Mucosa of descending colon (tissue), 3 donors: ENCODE measurements at regions not wholly inside any gene's neighbourhood (a gene's known extent, or its start where the extent isn't known, plus 50 kb on each side); places are given as distances from the start of the nearest gene placed in this dataset.

ENCODE experiments used
- ATAC-seq: fragments of 200-7000 bp; cut with Tn5 transposase; one replicate; pipeline ENCODE4 v1.9.1; 2020; ENCODE audit warnings: mild to moderate bottlenecking, moderate library complexity
- DNase-seq, 3 donors: peaks; one replicate each; pipeline ENCODE4 v3.0.0-alpha.2; 2020
- H3K36me3 ChIP-seq: fragments of 200-600 bp; one replicate; pipeline ENCODE4 v1.8.0; 2021; ENCODE audit warnings: low read depth, mild to moderate bottlenecking
- H3K4me1 ChIP-seq: fragments of 200-600 bp; one replicate; pipeline ENCODE4 v1.8.0; 2021; ENCODE audit warnings: low read depth, mild to moderate bottlenecking
- H3K4me3 ChIP-seq: fragments of 200-600 bp; one replicate; pipeline ENCODE4 v1.8.0; 2021; ENCODE audit warnings: mild to moderate bottlenecking
- H3K9me3 ChIP-seq: fragments of 200-600 bp; one replicate; pipeline ENCODE4 v1.8.0; 2021; ENCODE audit warnings: mild to moderate bottlenecking
- CTCF ChIP-seq: fragments of 200-600 bp; IDR thresholded peaks from one replicate; pipeline ENCODE4 v1.8.0; 2022; ENCODE audit warnings: antibody characterized with exemption, mild to moderate bottlenecking
- intact Hi-C, 2 donors: fragments of 100-400 bp; cut with DNase I in 1 of 2; cut with micrococcal nuclease in 1 of 2; formaldehyde crosslinking; loops; one replicate each; pipeline versions ENCODE4 v1.11.0 to v1.11.1; 2022; cut with DNase I, micrococcal nuclease
- donor health status: DM: no; HTN: no; CAD: no; lungs with moderate emphysema.
- donor health status: DM: no; HTN: no; CAD: no.
- donor health status: DM: no; HTN: yes; CAD: no.

- H3K4me3 ChIP-seq: no peak overlapping the region
- intact Hi-C loops: no loop called here
- peaks cover 22% of the 10 kb centered on the region for H3K9me3 ChIP-seq
- DNase-seq: no peak
- H3K4me1 ChIP-seq: no peaks in the 10 kb centered on the region
- ATAC-seq: no peak
- H3K36me3 ChIP-seq: no peaks in the 10 kb centered on the region
- TF ChIP-seq CTCF: no peak
These were observed 63.0 kb upstream of the CLMN start for GRCh38 chr14:95382747-95383146.

- TF ChIP-seq CTCF: no peak
- peaks cover 22% of the 10 kb centered on the region for H3K9me3 ChIP-seq
- intact Hi-C loops: no loop called here
- ATAC-seq (no peak), DNase-seq (no peak)
- H3K4me3 ChIP-seq: no peak overlapping the region
- H3K4me1 ChIP-seq: no peaks in the 10 kb centered on the region
- no peaks in the 10 kb centered on the region for H3K36me3 ChIP-seq
These were observed 62.0 kb upstream of the CLMN start for GRCh38 chr14:95381726-95382125.

GRCh38 chr14:95380350-95381042, 60.8 kb upstream of the CLMN start:
- no peaks in the 10 kb centered on the region for H3K4me1 ChIP-seq
- peaks cover 22% of the 10 kb centered on the region for H3K9me3 ChIP-seq
- intact Hi-C loops: no loop called here
- no peak for TF ChIP-seq CTCF
- no peaks in the 10 kb centered on the region for H3K36me3 ChIP-seq
- no peak overlapping the region for H3K4me3 ChIP-seq
- DNase-seq: no peak
- ATAC-seq: no peak

DNA sequence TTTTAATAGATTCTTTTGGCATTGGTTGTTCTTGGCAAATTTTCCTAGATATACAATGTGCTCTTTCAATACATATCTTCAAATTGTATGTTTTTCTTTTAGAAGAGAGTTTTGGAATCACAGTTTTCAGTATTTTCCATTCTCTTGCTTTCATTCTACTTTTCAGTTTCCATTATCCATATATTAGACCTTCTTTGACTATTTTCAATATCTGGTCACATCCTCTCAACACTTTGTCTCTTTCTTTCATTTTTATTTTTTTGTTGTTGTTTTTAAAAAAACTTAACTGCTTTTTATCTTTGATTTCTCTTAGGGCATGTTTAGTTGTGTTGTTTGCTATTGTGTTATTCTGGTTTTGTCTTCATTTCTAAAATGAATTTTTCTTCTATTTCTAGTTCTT, 59.9 kb upstream of the CLMN start:
- ATAC-seq: no peak
- no peak overlapping the region for H3K4me3 ChIP-seq
- H3K36me3 ChIP-seq: no peaks in the 10 kb centered on the region
- H3K9me3 ChIP-seq: peaks cover 22% of the 10 kb centered on the region
- intact Hi-C loops: no loop called here
- H3K4me1 ChIP-seq: no peaks in the 10 kb centered on the region
- DNase-seq: no peak
- no peak for TF ChIP-seq CTCF

- no peak for TF ChIP-seq CTCF
- H3K9me3 ChIP-seq: peaks cover 20% of the 10 kb centered on the region
- H3K4me1 ChIP-seq: no peaks in the 10 kb centered on the region
- DNase-seq (no peak), ATAC-seq (no peak)
- intact Hi-C loops: no loop called here
- no peaks in the 10 kb centered on the region for H3K36me3 ChIP-seq
- H3K4me3 ChIP-seq: no peak overlapping the region
These were observed 55.9 kb upstream of the CLMN start for GRCh38 chr14:95375539-95376109.
